GM12878 (cell line): ENCODE measurements at regions not wholly inside any gene's neighbourhood (a gene's known extent, or its start where the extent isn't known, plus 50 kb on each side); places are given as distances from the start of the nearest gene placed in this dataset.
A peak's percentile ranks its signal among the peaks of the same experiment; 100 is the strongest.

Source experiments
- ASH2L ChIP-seq: fragments of 300-600, 200-600 bp; sonication (generic); IDR thresholded peaks from 2 replicates; pipeline ENCODE4 v1.6.1; 2017; ENCODE audit warnings: low read depth, mild to moderate bottlenecking, borderline replicate concordance
- BCL11A ChIP-seq: IDR thresholded peaks from 2 replicates; pipeline ENCODE4 v1.6.1; 2011; ENCODE audit warnings: low read depth, low read length
- BHLHE40 ChIP-seq, 2 experiments: fragments of 450-650 bp in 1 of 2; IDR thresholded peaks; 2 replicates each; pipeline ENCODE4 v1.6.1; 2011 to 2017; ENCODE audit warnings: low read depth in 2 of 2, borderline replicate concordance in 1 of 2, improper control_type of control experiment in 1 of 2, low read length in 1 of 2, mild to moderate bottlenecking in 1 of 2
- BMI1 ChIP-seq: fragments of 450-650 bp; IDR thresholded peaks from 2 replicates; pipeline ENCODE4 v1.6.1; 2016; ENCODE audit warnings: mild to moderate bottlenecking, moderate library complexity, borderline replicate concordance
- BRCA1 ChIP-seq: IDR thresholded peaks from 2 replicates; pipeline ENCODE4 v1.6.1; 2011; ENCODE audit warnings: low read depth, low read length, improper control_type of control experiment
- CBFB ChIP-seq: IDR thresholded peaks from 2 replicates; pipeline ENCODE4 v1.6.1; 2016; ENCODE audit warnings: antibody characterized with exemption, low read depth
- EED ChIP-seq: sonication (generic); IDR thresholded peaks from 2 replicates; pipeline ENCODE4 v1.6.1; 2016; ENCODE audit warnings: antibody characterized with exemption, low read depth
- EP300 ChIP-seq, 2 experiments: fragments of 150-350 bp in 1 of 2; IDR thresholded peaks; 2 replicates each; pipeline ENCODE4 v1.6.1; 2011 to 2012; ENCODE audit warnings: low read depth in 2 of 2, low read length in 2 of 2, borderline replicate concordance in 1 of 2, improper control_type of control experiment in 1 of 2, inconsistent platforms in 1 of 2; ENCODE audit not compliant: control insufficient read depth in 1 of 2
- ETV6 ChIP-seq, 2 experiments: fragments of 450-650 bp in 1 of 2; IDR thresholded peaks in 1 of 2; conservative IDR thresholded peaks in 1 of 2; 2 replicates each; pipeline ENCODE4 v1.6.1; 2014; ENCODE audit warnings: antibody characterized with exemption in 1 of 2, borderline replicate concordance in 1 of 2, low read depth in 1 of 2, mild to moderate bottlenecking in 1 of 2, moderate library complexity in 1 of 2
- JUND ChIP-seq: IDR thresholded peaks from 2 replicates; pipeline ENCODE4 v1.6.1; 2012; ENCODE audit warnings: low read depth, mild to moderate bottlenecking, low read length, improper control_type of control experiment, moderate library complexity
- KDM1A ChIP-seq: fragments of 200-600 bp; sonication (generic); IDR thresholded peaks from 2 replicates; pipeline ENCODE4 v1.6.1; 2016; ENCODE audit warnings: borderline replicate concordance
- MEF2B ChIP-seq: fragments of 450-650 bp; IDR thresholded peaks from 2 replicates; pipeline ENCODE4 v1.6.1; 2018; ENCODE audit warnings: mild to moderate bottlenecking, moderate library complexity; ENCODE audit not compliant: partially characterized antibody, poor library complexity, severe bottlenecking
- MTA2 ChIP-seq: fragments of 450-650 bp; IDR thresholded peaks from 2 replicates; pipeline ENCODE4 v1.6.1; 2016; ENCODE audit warnings: low read depth, mild to moderate bottlenecking, moderate library complexity
- POLR2AphosphoS2 ChIP-seq: IDR thresholded peaks from 2 replicates; pipeline ENCODE4 v1.6.1; 2011; ENCODE audit warnings: low read depth, mild to moderate bottlenecking, low read length, improper control_type of control experiment, moderate library complexity
- POLR2AphosphoS5 ChIP-seq: IDR thresholded peaks from 2 replicates; pipeline ENCODE4 v1.6.1; 2011; ENCODE audit warnings: mild to moderate bottlenecking, low read length, inconsistent platforms
- RAD51 ChIP-seq: fragments of 450-650 bp; IDR thresholded peaks from 2 replicates; pipeline ENCODE4 v1.6.1; 2016; ENCODE audit warnings: moderate library complexity, mild to moderate bottlenecking, inconsistent platforms
- RBBP5 ChIP-seq: fragments of 200-600 bp; sonication (generic); conservative IDR thresholded peaks from 2 replicates; pipeline ENCODE4 v1.6.1; 2016
- RELA ChIP-seq: fragments of 450-650 bp; IDR thresholded peaks from 2 replicates; pipeline ENCODE4 v1.8.0; 2014; ENCODE audit warnings: borderline replicate concordance; ENCODE audit not compliant: partially characterized antibody
- SIX5 ChIP-seq: IDR thresholded peaks from 2 replicates; pipeline ENCODE4 v1.6.1; 2011; ENCODE audit warnings: mild to moderate bottlenecking, low read depth, low read length, moderate library complexity; ENCODE audit not compliant: severe bottlenecking
- SMAD1 ChIP-seq: fragments of 450-650 bp; IDR thresholded peaks from 2 replicates; pipeline ENCODE4 v1.6.1; 2018; ENCODE audit warnings: mild to moderate bottlenecking, low read depth; ENCODE audit not compliant: partially characterized antibody
- SMARCA5 ChIP-seq: fragments of 450-650 bp; IDR thresholded peaks from 2 replicates; pipeline ENCODE4 v1.6.1; 2017; ENCODE audit warnings: mild to moderate bottlenecking
- SREBF2 ChIP-seq: IDR thresholded peaks from 2 replicates; pipeline ENCODE4 v1.6.1; 2012; ENCODE audit warnings: mild to moderate bottlenecking, low read length
- STAT1 ChIP-seq: fragments of 450-650 bp; conservative IDR thresholded peaks from 2 replicates; pipeline ENCODE4 v1.6.1; 2014; ENCODE audit warnings: antibody characterized with exemption, mild to moderate bottlenecking
- TCF7 ChIP-seq: IDR thresholded peaks from 2 replicates; pipeline ENCODE4 v1.6.1; 2014; ENCODE audit warnings: antibody characterized with exemption, borderline replicate concordance
- ZNF24 ChIP-seq: fragments of 450-650 bp; IDR thresholded peaks from 2 replicates; pipeline ENCODE4 v1.6.1; 2017; ENCODE audit warnings: antibody characterized with exemption, mild to moderate bottlenecking
- ZZZ3 ChIP-seq: IDR thresholded peaks from 2 replicates; pipeline ENCODE4 v1.6.1; 2011; ENCODE audit warnings: low read depth; ENCODE audit not compliant: control insufficient read depth, insufficient read length
- TF ChIP-seq, protein P1 (sequence below): fragments of 450-650 bp; formaldehyde crosslinking; IDR thresholded peaks from 2 replicates; pipeline ENCODE4 v1.5.0; 2022; ENCODE audit warnings: mild to moderate bottlenecking, missing genetic modification characterization
- TF ChIP-seq, protein P2 (sequence below): fragments of 450-650 bp; IDR thresholded peaks from 2 replicates; pipeline ENCODE4 v1.6.1; 2018; ENCODE audit warnings: mild to moderate bottlenecking, low read depth, moderate library complexity; ENCODE audit not compliant: partially characterized antibody

DNA sequence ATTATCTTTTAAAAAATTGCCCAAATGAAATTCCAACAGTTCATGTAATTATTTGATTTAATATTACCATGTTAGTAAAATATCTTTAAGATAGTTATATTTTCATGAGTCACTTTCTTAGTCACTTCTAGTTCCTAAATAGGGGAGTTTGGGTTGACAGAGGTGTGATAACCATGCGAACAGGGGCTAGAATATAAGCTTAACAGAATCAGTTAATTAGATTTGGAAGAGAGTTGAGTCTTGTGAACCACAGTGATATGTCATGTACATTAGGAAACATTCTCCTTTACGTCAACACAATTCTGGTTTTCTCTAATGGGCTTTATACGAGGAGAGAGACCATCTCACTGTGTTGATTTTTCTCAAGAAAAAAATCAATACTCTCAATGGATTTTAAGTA is 64.8 kb upstream of the ZNF281 start (continued):
- TF ChIP-seq RAD51, result no peak
- TF ChIP-seq SMAD1, result peak; percentile 34
- no peak for TF ChIP-seq EED
- TF ChIP-seq ASH2L, result no peak
- no peak for TF ChIP-seq KDM1A
- TF ChIP-seq RBBP5, result no peak
- no peak for TF ChIP-seq BRCA1
- TF ChIP-seq JUND, result no peak
- no peak for TF ChIP-seq CBFB
- no peak for TF ChIP-seq SIX5
- TF ChIP-seq ZNF24, result no peak
- TF ChIP-seq BMI1, result 0 out of 2 replicates have a peak, but pooled peaks have one; percentile 50
- TF ChIP-seq, protein P1, sequence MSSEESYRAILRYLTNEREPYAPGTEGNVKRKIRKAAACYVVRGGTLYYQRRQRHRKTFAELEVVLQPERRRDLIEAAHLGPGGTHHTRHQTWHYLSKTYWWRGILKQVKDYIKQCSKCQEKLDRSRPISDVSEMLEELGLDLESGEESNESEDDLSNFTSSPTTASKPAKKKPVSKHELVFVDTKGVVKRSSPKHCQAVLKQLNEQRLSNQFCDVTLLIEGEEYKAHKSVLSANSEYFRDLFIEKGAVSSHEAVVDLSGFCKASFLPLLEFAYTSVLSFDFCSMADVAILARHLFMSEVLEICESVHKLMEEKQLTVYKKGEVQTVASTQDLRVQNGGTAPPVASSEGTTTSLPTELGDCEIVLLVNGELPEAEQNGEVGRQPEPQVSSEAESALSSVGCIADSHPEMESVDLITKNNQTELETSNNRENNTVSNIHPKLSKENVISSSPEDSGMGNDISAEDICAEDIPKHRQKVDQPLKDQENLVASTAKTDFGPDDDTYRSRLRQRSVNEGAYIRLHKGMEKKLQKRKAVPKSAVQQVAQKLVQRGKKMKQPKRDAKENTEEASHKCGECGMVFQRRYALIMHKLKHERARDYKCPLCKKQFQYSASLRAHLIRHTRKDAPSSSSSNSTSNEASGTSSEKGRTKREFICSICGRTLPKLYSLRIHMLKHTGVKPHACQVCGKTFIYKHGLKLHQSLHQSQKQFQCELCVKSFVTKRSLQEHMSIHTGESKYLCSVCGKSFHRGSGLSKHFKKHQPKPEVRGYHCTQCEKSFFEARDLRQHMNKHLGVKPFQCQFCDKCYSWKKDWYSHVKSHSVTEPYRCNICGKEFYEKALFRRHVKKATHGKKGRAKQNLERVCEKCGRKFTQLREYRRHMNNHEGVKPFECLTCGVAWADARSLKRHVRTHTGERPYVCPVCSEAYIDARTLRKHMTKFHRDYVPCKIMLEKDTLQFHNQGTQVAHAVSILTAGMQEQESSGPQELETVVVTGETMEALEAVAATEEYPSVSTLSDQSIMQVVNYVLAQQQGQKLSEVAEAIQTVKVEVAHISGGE, result no peak
- TF ChIP-seq MTA2, result peak; percentile 96
- no peak for TF ChIP-seq ZZZ3
- TF ChIP-seq, protein P2, sequence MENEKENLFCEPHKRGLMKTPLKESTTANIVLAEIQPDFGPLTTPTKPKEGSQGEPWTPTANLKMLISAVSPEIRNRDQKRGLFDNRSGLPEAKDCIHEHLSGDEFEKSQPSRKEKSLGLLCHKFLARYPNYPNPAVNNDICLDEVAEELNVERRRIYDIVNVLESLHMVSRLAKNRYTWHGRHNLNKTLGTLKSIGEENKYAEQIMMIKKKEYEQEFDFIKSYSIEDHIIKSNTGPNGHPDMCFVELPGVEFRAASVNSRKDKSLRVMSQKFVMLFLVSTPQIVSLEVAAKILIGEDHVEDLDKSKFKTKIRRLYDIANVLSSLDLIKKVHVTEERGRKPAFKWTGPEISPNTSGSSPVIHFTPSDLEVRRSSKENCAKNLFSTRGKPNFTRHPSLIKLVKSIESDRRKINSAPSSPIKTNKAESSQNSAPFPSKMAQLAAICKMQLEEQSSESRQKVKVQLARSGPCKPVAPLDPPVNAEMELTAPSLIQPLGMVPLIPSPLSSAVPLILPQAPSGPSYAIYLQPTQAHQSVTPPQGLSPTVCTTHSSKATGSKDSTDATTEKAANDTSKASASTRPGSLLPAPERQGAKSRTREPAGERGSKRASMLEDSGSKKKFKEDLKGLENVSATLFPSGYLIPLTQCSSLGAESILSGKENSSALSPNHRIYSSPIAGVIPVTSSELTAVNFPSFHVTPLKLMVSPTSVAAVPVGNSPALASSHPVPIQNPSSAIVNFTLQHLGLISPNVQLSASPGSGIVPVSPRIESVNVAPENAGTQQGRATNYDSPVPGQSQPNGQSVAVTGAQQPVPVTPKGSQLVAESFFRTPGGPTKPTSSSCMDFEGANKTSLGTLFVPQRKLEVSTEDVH, result no peak
- no peak for TF ChIP-seq POLR2AphosphoS2
- TF ChIP-seq SMARCA5, result no peak
- no peak for TF ChIP-seq STAT1
- no peak for TF ChIP-seq POLR2AphosphoS5
- TF ChIP-seq SREBF2, result no peak
- peak; percentile 60 to 83; a peak in 3 of 4 replicates for TF ChIP-seq EP300 (IDR thresholded peaks at IDR 0.05; ENCODE audit: borderline replicate concordance in 1 of 2, control insufficient read depth in 1 of 2, low read depth in 2 of 2, low read length in 2 of 2)
- TF ChIP-seq RELA, result no peak
- TF ChIP-seq BHLHE40 (IDR thresholded peaks at IDR 0.05; ENCODE audit: borderline replicate concordance in 1 of 2, low read depth in 2 of 2, low read length in 1 of 2), result 0 out of 4 replicates have a peak, but pooled peaks of 1 of the 2 experiments have one; percentile 6
- TF ChIP-seq TCF7, result no peak
- no peak for TF ChIP-seq ETV6 (conservative IDR thresholded peaks at IDR 0.05 in 1 of 2, IDR thresholded peaks at IDR 0.05 in 1 of 2; ENCODE audit: borderline replicate concordance in 1 of 2, low read depth in 1 of 2)
- TF ChIP-seq BCL11A, result peak; percentile 13; the same call in 1 of the 2 replicates
- no peak for TF ChIP-seq MEF2B
